Fibroblast of skin of left biceps (primary cell): ENCODE measurements at regions not wholly inside any gene's neighbourhood (a gene's known extent, or its start where the extent isn't known, plus 50 kb on each side); places are given as distances from the start of the nearest gene placed in this dataset.

Experiments used
- DNase-seq, 2 experiments: peaks; one replicate each; pipeline ENCODE4 v3.0.0-alpha.2; 2013; ENCODE audit warnings: low read depth in 2 of 2

GRCh38 chr2:788227-789032, 111.2 kb upstream of the TMEM18 start:
- DNase-seq = no peak

DNA sequence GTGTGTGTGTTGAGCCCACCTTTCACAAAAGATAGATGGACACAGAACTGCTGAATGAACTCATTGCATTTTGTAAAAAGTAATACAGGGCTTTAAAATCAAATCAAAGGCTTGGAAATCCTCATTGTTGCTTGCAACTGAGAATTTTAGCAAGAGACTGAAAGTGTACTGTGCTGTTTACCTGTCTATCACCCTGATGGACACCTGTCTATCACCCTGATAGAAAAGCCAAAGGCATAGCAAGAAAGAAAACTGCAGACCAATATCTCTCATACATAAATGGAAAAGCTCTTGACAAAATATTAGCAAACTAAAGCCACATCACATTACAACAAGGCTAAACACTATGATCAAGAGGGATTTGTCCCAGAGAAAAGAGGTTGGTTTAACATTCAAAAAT, 107.5 kb upstream of the TMEM18 start:
- no peak for DNase-seq

DNA sequence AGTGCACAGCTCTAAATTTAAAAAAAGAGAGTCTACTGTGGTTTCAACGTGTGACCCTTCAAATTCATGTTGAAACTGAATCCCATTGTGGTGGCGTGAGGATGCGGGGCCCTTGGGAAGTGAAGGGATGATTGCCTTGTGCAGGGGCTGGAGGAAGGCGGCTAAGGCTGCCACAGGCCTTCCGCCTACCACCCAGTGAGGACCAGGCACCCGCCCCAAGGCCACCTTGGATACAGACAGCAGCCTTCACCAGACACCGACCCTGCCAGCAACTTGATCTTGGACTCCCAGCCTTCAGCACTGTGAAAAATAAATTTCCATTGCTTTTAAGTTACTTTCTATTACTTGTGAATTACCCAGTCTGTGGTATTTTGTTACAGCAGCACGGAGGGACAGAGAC, 103.4 kb upstream of the TMEM18 start:
- DNase-seq = no peak

- DNase-seq = no peak
Observed at GRCh38 chr2:780002-780401, 102.8 kb upstream of the TMEM18 start.

DNA sequence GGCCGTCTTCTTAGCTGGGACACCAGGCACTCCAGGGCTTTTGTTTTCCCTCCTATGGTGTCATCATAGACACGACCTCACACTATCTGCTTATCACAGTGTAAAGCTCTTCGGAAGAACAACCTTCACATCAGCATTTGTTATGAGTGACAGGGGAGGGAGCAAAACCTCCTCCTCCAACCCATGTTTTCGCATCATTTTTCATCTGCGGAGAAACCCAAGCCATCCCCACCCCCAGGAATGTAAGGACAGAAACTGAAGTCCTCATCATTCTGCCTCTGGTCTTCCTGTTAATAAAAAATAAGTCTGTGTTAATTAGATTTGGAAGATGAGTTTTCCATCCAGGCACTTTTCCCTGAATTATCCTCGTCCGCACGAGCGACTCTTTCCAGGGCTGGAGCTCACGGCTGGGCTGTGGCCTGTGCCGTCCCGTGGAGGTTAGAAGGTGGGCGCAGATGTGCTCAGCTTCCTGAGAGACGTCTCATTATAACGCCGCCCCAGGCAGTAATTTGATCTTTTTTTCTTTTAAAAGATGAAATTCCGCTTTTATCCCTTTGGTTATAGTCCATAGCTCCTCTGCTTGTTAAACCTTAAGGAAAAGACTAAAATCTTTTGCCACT, 101.6 kb upstream of the TMEM18 start:
- DNase-seq = no peak

DNA sequence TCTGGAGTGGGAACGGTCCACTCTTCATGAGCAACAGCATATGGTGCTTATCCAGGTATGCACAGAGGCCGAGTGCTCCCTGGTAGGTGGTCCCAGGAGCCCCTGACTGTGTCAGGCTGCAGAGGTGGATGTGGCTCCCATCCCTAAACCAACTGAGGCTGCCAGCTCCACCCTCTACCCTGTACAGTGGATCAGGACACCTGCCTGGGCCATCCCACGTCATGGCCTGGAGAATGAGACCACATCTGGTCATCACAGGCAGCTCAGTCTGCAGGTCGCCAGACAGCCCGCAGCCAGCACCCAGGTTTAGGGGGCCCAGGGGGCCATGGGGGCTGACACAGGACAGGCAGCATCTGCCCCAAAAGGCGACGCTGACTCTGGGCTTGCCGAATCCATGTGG, 100.3 kb upstream of the TMEM18 start:
- DNase-seq = no peak

DNA sequence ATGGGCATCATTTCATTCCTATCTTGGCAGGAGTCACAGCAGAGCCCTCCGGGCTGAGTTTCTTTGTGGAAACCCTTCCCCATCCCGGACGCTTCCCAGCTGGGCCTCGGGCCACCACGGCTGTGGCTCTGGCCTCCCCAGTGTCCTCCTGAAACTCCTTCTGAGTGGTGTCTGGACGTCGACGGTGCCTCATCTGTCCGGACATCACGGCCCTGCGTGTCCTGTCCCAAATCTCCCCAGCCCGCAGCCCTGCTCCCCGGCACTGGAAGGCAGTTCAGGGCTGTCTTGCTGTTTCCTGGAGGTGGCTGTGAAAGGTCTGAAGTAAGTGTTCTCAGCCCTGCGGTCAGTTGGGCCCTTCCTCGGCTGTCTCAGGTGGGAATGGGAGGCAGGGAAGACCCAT, 99.8 kb upstream of the TMEM18 start:
- no peak for DNase-seq

GRCh38 chr2:776487-776886, 99.3 kb upstream of the TMEM18 start:
- DNase-seq = no peak

- DNase-seq = no peak
Observed at GRCh38 chr2:776038-776437, 98.8 kb upstream of the TMEM18 start.

- DNase-seq = no peak
Observed at GRCh38 chr2:774436-774835, 97.2 kb upstream of the TMEM18 start.

DNA sequence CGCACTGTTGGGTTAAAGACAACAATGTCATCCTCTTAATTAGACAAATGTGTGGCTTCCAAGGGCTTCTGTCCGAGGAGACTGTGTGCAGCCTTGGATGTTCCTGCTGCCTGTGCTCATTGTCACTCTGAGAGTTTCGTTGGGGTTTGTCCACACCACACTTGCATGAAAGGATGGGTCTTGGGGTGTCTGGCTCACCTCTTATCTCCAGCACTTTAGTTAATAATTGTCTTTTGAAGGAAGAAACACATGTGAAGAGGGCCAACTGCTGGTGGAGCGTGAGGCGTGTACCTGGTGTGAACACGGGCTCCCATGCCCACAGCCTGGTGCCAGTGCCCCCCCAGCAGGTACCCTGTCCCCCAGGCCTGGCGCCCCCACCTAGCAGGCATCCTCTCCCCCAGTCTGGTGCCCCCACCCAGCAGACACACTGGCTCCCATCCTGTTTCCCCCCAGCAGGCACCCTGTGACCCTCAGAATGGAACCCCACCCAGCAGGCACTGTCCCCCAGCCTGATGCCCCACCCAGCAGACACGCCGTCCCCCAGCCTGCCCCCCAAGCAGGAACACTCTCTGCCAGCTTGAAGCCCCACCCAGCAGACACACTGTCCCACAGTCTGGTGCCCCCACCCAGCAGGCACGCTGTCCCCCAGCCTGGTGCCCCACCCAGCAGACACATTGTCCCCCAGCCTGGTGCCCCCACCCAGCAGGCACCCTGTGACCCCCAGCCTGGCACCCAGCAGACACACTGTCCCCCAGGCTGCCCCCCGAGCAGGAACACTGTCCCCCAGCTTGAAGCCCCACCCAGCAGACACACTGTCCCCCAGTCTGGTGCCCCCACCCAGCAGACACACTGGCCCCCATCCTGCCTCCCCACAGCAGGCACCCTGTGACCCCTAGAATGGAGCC, 96.3 kb upstream of the TMEM18 start:
- no peak for DNase-seq

DNA sequence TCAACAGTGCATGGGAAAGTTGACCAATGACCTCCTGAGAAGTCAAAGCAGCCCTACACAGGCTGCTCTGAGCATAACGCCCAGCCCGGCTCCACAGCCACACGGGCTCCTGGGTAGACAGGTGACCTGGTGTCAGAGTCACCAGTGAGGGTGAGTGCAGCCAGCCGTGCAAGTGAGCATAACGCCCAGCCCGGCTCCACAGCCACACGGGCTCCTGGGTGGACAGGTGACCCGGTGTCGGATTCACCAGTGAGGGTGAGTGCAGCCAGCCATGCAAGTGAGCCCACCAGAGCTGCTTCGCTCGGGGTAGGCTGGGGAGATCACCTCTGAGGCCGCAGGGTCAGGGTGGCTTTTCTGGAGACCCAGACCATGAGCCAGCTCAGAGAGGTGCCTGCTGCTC, 94.3 kb upstream of the TMEM18 start:
- no peak for DNase-seq

DNA sequence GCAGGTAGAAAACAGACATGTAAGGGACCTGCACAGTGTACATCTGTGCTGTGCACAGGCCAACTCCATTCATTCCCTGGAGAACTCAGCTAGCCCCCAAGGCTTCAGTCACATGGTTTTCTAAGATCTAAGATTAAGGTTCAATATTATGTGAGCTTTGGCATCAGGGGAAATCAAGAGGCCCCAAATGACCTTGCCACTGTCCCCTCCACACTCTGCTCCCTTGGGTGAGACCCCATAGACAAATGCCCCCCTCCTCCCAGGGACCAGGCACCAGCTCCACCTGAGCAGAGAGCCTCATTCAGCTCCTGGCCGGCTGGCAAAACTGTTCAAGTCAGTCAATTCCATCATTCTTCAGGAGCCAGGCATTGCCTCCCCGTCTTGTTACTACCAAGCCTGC, 93.6 kb upstream of the TMEM18 start:
- no peak for DNase-seq

DNA sequence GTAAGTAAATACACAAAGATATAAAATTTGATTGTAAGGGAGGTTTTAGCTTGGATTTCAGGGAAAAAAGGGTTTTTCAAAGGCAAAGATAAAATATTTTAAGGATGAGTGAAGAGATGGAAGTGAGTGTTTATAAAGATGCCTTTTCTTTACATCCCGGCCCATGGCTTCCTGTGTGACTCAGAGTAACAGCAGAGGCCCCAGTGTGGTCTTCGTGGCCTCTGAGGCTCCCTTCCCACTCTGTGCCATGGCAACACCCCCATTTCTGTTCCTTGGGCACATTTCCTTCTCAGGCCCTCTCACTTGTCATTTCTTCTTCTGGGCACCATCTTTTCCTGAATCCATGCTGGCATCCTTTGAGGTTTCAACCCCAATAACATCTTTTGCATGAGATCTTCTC, 92.6 kb upstream of the TMEM18 start:
- DNase-seq = no peak

DNA sequence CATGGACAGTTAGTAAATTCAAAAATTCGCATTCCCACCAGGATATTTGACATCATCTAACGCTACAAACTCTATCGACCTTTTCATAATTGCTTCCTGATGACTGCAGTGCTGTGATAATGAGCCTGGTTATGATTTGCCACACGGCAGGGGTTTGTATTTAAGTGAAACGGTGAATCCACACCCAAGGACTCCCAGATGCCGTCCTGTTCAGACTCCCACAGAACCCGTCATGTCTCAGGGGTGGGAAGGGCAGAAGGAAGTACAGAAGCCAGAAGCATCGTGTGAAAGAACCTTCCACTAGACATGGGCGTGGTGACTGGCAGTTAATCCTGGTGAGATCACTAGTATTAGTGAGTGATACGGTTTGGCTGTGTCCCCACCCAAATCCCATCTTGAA, 91.2 kb upstream of the TMEM18 start:
- DNase-seq = no peak

GRCh38 chr2:767944-768343, 90.7 kb upstream of the TMEM18 start:
- no peak for DNase-seq

GRCh38 chr2:767440-767839, 90.2 kb upstream of the TMEM18 start:
- no peak for DNase-seq

DNA sequence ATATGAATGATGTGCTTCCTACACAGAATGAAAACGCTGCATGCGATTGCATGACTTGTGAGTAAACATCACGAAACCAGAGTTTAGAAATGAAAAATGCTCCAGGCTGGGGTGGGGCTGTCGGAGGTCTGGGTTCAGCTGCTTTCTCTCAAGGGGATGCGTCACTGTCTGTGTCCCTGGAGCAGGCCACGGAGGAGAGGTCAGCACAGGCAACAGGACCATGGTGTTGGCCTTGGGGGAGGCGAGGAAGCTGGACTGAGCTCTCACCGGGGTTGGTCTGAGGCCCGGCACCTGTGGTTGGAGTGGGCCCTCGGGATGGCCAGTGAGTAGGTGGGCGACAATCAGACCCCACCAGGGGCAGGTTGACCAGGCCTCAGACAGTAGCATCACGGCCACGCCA, 89.0 kb upstream of the TMEM18 start:
- DNase-seq = no peak

DNA sequence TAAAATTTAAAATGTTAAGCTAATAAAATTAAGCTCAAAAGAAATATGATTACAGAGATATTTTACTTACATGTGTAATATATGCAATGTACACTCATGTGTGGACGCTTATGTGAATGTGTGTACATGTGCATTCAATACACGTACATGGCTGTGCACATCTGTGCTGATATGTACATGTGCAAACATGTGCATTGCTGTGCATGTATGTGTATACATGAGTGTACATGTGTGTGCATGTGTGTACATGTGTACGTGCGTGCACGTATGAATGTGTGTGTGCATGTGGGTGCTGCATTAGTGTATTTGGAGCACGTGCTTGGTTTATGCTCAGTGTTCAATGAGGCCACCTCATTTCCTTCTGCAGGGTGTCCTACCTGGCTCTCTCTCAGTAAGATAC, 88.2 kb upstream of the TMEM18 start:
- no peak for DNase-seq

DNA sequence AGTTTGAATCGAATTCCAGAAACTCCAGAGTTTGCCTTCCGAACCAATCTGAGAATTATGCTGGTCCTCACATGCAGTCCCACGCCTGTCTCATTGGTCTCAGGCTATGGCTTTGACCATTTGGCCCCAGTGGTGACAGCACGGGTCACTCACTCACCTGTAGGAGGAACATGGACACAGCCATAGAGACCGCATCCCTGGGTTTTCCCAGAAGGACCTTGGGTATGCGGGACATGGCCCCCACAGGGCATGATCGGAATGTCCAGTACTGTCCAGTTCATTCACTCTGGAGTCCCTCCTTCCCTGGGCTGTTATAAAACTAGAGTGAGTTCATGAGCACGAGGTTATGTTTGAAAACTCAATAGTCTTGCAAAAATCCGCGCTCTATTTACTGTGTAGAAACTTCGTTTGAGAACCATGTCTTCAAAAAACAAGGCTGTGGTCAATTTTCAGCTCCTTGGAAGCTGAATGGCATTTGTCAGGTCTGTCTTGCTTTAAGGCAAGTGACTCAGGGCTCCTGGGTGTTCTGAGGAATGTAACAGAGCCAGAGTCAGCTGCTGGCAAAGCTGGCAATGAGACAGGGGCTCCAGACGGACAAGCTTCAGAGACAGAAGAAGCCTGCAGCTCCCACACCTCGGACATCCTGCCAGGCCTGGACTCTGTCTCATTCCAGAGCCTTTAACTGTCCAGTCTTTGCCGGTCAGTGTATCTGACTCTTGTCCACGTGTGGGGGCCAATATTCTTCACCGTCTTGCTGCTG, 86.7 kb upstream of the TMEM18 start:
- DNase-seq = no peak

DNA sequence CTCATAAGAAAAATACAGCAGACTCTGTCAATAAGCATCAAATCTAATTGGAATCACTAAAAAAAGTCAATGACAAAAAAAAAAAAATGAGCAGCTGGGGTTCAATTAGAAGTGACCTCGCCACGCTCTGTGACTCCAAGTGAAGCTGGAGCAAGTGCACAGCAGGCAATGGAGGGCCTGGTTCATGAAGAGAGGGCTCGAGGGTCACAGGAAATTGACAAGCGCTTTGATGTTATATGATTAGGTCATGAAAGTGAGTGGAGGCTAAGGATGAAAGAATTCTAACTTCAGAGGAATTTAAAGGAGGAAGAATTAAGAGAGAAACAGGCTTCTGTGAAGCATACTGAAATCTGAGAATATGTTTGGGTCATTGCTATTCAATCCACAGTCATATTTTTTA, 85.4 kb upstream of the TMEM18 start:
- DNase-seq = no peak

DNA sequence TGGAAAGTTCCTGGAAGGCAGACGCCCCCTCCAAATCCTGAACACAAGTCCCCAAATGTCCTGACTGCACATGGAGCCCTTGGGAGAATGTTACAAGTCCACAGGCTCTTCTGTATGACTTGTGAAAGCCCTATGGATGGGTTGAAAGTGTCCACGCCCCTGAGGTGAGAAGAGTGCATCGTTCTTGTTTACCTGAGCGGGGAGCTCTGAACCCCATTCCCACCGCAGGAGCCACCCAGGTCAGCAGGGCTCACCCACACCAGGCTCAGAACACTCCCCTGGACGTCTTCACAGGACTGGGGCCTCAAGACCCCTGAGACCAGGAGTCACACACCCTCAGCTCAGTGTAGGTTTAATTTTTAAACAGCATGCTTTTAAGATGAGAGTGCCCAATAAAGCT, 84.2 kb upstream of the TMEM18 start:
- no peak for DNase-seq
